NCI-H345 treated with DMSO at 0.1 percent for 48 hours (cell line): ENCODE measurements at regions not wholly inside any gene's neighbourhood (a gene's known extent, or its start where the extent isn't known, plus 50 kb on each side); places are given as distances from the start of the nearest gene placed in this dataset.
"Not testable (repeated sequence)": the region's sequence is repeated elsewhere in the genome, so short reads cannot be mapped to it uniquely, and the experiment has no call there.

Source experiments
- DNase-seq: peaks from one replicate; lab custom pipeline; 2025; ENCODE audit not compliant: unreplicated experiment; lab: John Stamatoyannopoulos, UW

GRCh38 chr5:145015146-145015545 is 820.0 kb downstream of the PRELID2 start:
- DNase-seq: no peak

GRCh38 chr5:145014109-145014508 is 821.0 kb downstream of the PRELID2 start:
- no peak for DNase-seq

- no peak for DNase-seq
These were observed 824.3 kb downstream of the PRELID2 start for GRCh38 chr5:145010834-145011233.

GRCh38 chr5:145008876-145009530 is 826.1 kb downstream of the PRELID2 start:
- no peak for DNase-seq

- not testable (repeated sequence) for DNase-seq
These were observed 823.7 kb downstream of the KCTD16 start for GRCh38 chr5:144994356-144994755.

GRCh38 chr5:144983101-144983500 is 812.4 kb downstream of the KCTD16 start:
- no peak for DNase-seq

- DNase-seq: no peak
These were observed 809.0 kb downstream of the KCTD16 start for GRCh38 chr5:144979516-144980264.

GRCh38 chr5:144972317-144972716 is 801.6 kb downstream of the KCTD16 start:
- DNase-seq: no peak

GRCh38 chr5:144971108-144971850 is 800.6 kb downstream of the KCTD16 start:
- DNase-seq: no peak

- no peak for DNase-seq
These were observed 789.6 kb downstream of the KCTD16 start for GRCh38 chr5:144960296-144960695.

- no peak for DNase-seq
These were observed 787.3 kb downstream of the KCTD16 start for GRCh38 chr5:144958002-144958401.

GRCh38 chr5:144950996-144951395 is 780.3 kb downstream of the KCTD16 start:
- DNase-seq: no peak

- no peak for DNase-seq
These were observed 776.4 kb downstream of the KCTD16 start for GRCh38 chr5:144947023-144947422.

GRCh38 chr5:144945503-144945902 is 774.8 kb downstream of the KCTD16 start:
- DNase-seq: no peak

GRCh38 chr5:144944936-144945335 is 774.3 kb downstream of the KCTD16 start:
- DNase-seq: no peak

- no peak for DNase-seq
These were observed 770.3 kb downstream of the KCTD16 start for GRCh38 chr5:144941004-144941403.

- no peak for DNase-seq
These were observed 747.7 kb downstream of the KCTD16 start for GRCh38 chr5:144918371-144918770.

GRCh38 chr5:144915452-144915851 is 744.8 kb downstream of the KCTD16 start:
- no peak for DNase-seq

- no peak for DNase-seq
These were observed 743.0 kb downstream of the KCTD16 start for GRCh38 chr5:144913661-144914060.

GRCh38 chr5:144896473-144896872 is 725.8 kb downstream of the KCTD16 start:
- no peak for DNase-seq

- DNase-seq: no peak
These were observed 716.0 kb downstream of the KCTD16 start for GRCh38 chr5:144886668-144887067.

GRCh38 chr5:144882739-144883283 is 712.1 kb downstream of the KCTD16 start:
- no peak for DNase-seq
